HG03460 (cell line): ENCODE measurements at regions not wholly inside any gene's neighbourhood (a gene's known extent, or its start where the extent isn't known, plus 50 kb on each side); places are given as distances from the start of the nearest gene placed in this dataset.
"Not testable (repeated sequence)": the region's sequence is repeated elsewhere in the genome, so short reads cannot be mapped to it uniquely, and the experiment has no call there.

Experiments
- ATAC-seq: cut with Tn5 transposase; IDR thresholded peaks from one replicate; pipeline ENCODE4 v1.9.1; 2021; ENCODE audit not compliant: unreplicated experiment

DNA sequence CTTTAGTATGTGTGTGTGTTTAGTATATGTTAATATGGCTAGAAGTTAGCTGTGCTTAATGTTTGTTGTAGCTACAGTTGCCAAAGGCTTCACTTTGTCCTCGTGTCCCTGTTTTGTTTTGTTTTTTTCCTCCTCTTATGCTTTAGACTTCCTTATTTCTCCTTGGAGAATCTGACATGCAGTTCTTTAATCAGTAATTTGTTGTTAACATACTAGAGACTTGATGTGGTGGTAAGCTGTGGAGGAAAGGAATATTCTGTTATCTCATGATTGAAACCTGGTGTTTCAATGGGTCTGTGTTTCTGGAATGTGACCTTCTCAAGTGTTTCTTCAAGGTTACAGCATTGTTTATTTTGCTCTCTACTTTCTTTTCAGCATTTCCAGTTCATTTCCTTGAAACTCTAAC lies 515.6 kb upstream of the ST8SIA4 start:
- ATAC-seq: no peak

DNA sequence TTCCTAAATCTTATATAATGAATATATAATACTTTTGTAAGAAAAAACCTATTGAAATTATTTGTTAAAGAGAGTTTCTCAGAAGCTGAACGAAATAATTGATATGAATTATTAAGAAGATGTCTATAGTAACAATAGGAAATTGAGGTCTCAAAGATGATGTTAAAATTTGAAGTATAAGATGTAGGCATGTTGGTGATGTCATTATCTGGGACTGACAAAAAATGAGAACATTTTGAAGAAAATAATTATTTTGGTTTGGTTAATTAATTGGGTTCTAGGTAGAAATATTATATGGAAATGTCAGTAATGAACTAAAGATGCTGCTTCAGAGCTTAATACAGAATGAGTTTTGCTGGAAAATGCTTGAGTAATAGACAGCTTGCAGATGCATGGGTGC lies 501.4 kb upstream of the ST8SIA4 start:
- ATAC-seq: no peak

DNA sequence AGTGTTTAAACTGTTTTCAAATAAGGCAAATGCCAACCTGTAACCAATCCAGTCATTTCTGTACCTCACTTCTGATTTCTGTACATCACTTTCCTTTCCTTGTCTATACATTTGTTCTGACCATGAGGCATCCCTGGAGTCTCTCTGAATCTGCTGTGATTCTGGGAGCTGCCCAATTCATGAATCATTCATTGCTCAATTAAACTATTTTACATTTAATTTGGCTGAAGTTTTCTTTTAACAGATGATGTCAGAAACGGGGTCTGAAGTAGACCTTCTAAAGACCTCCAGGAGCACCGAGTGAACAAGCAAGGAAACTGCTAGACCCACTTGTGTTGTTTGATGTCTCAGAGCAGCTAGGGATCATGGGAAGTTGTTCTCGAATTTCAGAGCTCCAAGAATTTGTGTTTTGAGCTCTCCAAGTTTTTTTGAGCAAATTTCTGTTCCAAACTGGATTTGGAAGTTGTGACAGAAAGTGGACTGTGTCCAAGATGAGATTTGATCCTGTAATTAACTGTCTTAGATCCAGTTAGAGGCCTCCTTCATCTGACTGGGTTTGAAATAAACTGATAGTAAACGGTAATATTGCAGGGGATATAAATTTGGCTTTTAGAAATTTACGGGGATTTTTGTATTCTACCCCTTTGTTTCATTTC lies 490.8 kb upstream of the ST8SIA4 start:
- ATAC-seq: no peak

DNA sequence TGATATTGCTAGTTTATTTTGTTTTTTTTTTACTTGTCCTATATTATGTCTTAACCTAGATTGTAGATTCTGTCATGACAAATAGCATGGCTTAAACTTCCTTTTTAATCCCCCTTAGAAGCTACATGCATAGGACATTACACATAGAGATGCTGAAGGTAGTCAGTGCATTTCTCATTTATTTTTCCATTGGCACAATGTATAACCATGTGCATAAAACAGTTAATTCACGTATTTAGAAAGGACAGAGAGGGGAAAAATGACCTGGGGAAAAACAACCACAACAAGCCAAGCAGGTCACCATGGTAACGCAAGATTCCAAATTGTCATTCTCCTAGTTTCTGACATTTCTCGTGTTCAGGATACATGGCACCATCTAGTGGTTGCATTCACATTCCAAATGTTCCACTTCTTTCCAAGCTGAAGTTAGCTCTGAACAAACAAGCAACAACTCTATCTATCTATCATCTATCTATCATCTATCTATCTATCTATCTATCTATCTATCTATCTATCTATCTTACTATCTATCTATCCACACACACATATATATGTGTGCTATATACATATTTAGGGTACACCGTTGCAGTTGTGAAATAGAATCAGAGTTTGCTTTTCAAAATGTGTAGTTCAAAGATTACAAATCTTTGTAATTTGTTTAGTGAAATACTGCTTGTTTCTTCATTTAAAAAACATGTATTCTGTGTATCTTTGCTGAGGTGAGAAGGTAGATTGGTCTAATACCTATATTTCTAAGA lies 487.2 kb upstream of the ST8SIA4 start:
- no peak for ATAC-seq

DNA sequence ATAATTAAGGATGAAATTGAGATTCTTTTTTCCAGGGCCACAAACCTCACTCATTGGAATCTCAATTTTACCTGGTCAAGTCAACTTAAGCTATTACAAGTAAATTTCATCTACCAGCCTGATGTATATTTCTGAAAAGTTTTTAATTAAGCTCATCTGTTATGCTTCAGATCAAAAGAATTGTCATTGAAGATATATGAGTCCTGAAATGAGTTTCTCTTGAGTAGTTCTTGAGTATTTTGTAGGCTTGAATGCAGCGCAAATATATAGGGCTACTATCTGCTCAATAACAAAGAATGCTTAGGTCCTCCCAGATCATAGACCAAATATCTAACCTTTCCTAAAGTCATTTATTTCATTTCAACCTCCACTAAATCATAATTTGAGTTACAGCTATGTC lies 482.2 kb upstream of the ST8SIA4 start:
- no peak for ATAC-seq

DNA sequence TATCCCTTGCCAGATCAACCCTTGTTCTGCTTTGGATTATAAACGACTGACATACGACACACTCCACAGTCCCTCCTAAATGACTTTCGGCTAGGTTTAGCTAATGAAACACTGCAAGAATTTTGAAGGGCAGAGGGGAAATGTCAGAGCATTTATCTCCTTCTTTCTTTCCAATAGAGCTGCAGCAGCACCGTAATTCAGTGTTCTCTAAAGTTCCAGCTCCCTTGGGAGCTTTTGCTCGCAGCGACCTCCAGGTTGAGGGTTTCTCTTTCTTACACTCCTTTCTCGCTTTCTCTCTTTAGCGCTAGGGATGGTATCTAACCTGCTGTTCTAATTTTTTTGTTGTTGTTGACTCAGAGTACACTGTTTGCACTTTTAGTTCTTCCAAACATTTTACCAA lies 467.1 kb upstream of the ST8SIA4 start:
- ATAC-seq: no peak

DNA sequence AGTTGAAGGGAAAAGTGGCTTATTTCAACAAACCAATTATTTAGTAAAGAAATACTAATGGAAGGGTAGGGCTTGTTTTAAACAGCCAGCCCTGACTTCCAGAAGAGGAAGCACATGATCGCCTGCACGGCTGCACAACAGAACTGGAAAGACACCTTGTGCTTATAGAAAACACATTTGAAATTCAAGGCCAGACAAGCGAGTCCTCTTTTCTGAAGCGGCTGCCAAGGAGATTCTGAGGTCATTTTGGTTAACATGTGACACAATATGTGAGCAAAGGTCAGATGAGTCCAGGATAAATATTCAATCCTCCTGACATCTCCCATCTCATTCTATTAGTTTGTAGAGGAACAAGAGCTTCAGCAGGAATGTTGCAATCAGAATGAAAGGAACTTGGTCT lies 461.4 kb upstream of the ST8SIA4 start:
- ATAC-seq: no peak

DNA sequence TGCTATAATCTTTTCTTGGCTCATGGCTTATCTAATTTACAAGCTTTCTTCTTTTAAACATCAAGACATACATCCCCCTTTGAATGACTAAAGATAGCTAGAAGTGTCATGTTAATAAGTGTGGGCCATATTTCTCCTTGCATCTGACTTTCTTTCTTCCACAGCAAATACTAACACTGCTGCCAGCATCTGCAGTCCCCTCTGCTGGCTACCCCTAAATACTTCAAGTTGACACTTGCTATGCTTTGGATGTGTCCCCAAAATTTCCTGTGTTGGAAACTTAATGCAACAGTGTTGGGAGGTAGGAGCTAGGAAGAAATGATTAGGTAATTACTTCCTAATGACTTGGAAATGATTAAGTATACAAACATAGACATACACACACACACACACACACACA lies 459.0 kb upstream of the ST8SIA4 start:
- ATAC-seq: no peak

DNA sequence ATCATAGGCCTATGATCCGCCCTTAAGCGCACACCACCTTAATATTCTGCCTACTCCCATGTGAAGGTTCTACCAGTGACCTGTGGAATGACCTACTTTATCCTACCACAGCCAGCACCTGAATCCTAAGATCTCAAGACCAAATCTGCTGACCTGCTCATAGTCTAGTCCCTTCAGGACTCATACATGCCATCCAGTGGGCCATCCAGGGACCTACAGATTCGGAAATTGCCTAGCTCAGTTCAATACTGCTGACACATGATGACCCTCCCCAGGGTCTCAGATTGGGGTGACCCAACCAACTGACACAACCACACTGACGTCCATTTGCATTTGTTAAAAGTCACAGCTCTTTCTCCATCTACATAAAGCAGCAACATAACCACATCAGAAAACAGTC lies 443.8 kb upstream of the ST8SIA4 start:
- ATAC-seq: no peak

DNA sequence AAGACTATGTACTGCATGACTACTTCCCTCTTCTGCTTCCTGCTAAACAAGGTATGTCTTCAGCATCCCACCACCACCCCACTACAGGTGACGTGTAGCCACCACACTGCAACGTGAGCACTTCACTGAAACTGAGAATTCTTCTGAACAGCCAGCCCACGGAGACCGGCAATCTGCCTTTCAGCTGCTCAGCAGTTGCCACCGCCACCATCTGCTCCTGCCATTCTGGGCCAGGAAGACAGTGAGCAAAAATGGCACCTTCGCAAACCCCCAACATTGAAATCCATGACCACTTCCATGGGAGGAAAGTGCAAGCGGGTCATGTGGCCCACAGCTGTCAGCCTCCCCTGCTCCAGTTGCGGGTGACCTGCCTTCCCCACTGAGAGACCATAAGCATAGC lies 443.4 kb upstream of the ST8SIA4 start:
- no peak for ATAC-seq

DNA sequence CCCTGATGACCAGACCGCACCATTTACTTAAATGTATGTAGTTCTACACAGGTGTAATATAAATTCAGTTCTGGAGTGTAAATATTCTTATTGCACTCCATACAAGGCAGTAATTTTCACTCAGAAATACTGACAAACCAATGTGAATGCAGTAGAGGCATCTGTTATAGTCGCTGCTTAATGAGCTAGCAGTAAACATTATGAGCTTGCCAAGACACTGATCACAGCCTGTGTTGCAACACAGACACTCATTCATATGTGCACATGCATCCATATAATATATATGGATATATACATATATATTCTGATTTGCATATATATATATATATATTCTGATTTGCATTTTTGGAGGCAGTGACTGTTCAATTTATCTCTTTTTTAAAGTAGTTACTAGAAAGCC lies 435.1 kb upstream of the ST8SIA4 start:
- ATAC-seq: no peak

DNA sequence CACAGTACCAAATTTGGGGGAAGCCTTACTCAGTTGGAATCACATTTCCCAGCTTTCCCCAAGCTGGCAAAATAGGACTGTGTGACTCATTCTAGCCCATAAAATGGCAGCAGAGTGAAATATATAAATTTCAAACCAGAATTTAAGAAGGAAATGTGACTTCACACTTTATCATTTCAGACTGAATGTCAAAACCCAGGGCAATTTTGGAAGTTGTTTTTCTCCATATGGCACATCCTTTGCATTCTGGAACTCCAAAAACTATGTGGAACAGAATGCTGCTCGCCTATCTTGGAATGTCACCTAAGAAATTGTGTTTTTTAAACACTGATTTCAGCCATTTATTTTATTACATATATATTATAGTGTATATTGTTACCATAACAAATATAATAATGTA lies 424.7 kb upstream of the ST8SIA4 start:
- no peak for ATAC-seq

DNA sequence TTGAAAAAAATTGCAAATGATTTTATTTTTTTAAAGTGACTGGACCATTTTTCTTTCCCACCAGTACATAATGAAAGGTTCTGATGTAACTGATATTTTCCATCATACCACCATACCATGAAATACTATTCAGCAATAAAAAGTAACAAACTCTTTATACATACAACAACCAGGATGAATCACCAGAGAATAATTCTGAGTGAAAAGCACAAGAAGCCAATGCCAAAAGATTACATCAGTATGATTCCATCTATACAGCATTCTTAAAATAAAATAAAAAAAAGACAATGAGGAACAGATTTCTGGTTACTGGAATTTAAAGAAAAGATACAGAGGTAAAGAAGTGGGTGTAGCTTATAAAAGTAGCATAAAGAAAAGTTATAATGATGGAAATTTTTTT lies 423.7 kb upstream of the ST8SIA4 start:
- no peak for ATAC-seq

DNA sequence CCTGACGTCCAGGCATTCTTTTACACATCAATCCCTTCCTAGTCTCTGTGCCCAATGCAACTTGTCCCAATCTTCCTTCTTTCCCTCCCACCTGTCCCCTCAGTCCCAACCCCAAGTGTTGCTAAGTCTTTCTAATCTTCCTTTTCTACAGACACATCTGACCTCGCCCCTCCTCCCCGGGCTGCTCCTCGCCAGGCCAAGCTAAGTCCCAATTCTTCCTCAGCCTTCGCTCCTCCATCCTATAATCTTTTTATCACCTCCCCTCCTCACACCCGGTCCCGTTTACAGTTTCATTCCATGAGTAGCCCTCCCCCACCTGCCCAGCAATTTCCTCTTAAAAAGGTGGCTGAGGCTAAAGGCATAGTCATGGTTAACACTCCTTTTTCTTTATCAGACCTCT lies 413.3 kb upstream of the ST8SIA4 start:
- not testable (repeated sequence) for ATAC-seq

DNA sequence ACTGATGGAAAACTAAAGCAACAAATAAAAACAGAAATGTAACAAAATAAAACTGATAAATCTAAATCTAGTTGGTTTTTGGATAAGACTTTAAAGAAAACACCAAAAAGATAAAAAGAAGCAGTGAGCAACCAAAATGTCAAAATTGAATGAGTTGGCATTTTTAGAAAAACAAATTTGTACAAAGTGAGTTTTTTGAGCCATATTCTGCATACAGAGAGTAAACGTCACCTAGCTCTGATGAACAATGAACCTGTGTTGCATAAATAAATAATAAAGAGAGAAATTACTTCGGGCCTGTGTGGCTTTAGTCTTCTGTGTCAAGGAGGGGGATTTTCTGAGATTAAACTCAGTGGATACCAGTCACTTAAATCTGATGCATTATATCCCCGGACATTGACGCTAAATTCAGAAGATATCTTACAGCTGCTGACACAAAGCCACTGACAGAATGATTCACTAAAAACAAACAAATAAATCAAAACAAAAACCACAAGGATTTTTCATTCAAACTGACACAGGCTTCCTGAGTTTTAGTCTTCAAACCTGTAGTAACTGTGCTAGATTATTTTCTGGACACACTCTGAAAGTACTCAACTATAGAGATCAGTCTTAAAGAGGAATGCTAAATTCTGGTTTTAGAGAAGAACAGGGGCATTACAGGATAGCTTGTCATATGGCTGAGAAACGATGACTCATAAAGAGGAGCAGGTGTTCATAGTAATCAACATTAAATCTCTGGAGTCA lies 403.5 kb upstream of the ST8SIA4 start:
- ATAC-seq: no peak

DNA sequence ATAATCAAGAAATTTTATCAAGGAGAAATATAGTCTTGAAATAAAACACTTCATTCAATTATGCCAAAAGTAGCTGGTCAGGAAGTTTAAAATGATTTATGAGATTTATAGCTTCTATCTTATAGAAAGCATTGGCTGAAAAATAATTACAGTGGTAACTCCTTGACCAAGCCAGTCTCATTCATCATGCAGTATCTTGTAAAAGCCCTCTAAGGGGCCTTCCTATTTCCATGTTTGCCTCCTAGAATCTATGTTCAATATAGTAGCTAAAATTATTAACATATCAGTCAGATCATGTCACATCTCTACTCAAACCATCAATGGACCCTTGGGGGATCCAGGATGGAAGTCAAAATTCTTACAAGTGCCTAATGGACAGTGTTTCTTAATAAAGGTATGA lies 393.4 kb upstream of the ST8SIA4 start:
- no peak for ATAC-seq

DNA sequence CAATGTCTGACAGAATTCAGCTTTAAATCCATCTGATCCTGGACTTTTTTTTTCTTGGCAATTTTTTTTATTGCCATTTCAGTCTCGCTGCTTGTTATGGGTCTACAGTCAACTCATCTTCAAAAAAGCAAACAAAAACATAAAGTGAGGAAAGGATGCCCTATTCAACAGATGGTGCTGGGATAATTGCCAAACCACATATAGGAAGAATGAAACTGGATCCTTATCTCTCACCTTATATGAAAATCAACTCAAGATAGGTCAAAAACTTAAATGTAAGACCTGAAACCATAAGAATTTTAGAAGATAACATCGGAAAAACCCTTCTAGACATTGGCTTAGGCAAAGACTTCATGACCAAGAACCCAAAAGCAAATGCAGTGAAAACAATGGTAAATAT lies 389.1 kb upstream of the ST8SIA4 start:
- no peak for ATAC-seq

DNA sequence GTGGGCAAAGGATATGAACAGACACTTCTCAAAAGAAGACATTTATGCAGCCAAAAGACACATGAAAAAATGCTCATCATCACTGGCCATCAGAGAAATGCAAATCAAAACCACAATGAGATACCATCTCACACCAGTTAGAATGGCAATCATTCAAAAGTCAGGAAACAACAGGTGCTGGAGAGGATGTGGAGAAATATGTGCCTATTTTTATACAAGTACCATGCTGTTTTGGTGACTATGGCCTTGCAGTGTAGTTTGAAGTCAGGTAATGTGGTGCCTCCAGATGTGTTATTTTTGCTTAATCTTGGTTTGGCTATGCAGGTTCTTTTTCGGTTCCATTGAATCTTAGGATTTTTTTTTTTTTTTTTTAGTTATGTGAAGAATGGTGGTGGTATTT lies 387.7 kb upstream of the ST8SIA4 start:
- not testable (repeated sequence) for ATAC-seq

DNA sequence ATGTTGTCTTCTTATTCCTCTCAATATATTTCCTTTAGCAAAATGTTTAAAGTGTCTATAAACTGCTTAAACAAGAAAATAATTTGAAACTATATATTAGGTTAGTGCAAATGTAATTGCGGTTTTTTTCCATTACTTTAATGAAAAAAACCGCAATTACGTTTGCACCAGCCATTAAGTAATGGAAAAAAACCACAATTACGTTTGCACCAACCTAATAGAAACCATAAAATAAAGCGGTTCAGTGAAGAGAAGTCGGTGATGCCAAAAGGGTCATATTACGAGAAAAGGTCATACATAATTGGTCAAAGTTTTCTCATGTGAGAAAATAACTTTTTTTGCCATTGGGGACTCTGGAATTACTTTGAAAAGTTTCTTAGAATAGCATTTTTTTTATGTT lies 385.6 kb upstream of the ST8SIA4 start:
- ATAC-seq: no peak

DNA sequence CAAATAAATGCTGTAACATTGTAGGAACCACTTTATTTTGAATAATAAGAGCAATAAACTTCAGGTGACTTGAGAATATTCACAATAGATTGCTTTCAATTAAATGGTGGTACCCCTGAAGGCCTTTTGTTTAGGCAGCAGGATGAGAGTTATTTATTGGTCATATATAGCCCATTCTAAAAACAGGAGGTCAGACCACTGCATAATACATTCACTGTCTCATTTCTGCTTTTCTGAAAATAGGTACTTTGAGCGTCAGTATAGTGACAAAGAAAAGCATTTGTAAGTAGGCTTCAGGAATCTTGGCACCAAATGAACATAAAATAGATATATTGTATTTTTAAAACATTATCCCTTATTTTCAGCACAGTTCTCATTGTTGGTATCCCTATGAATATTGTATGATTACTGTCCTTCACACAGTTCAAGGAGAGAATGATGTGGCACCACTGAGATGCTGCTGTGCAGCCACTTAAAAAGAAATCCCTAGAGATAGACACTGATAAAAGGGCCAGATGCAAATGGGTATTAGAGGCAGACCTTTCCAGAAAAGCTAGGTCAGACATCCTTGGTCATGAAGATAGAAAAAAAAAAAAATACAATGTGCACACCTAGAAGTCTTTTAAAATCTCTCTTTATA lies 381.8 kb upstream of the ST8SIA4 start:
- ATAC-seq: no peak

DNA sequence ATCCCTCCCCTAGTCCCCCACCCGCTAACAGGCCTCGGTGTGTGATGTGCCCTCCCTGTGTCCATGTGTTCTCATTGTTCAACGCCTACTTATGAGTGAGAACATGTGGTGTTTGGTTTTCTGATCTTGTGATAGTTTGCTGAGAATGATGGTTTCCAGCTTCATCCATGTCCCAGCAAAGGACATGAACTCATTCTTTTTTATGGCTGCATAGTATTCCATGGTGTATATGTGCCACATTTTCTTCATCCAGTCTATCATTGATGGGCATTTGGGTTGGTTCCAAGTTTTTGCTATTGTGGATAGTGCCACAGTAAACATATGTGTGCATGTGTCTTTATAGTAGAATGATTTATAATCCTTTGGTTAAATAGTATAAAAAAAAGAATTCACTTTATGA lies 380.9 kb upstream of the ST8SIA4 start:
- not testable (repeated sequence) for ATAC-seq

DNA sequence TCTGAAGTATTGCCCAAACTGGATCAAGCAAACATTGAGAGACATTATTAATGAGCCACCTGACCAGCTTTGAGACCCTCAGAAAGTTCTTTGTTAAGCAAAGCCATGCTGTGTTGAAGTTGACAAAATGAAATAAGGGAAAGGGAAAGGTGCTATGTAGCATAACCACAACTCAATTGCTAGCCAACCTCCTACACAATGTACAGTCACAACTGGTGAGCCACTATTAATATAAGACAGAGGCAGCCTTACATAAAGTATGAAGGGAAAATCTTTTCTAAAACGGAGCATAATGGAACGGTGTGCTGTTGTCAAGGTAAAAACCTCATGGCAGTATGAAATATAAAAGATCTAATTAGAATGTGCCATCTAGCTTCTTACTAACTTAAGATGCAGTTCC lies 375.8 kb upstream of the ST8SIA4 start:
- no peak for ATAC-seq
